Tongue (tissue), 1 donor: ENCODE measurements at regions not wholly inside any gene's neighbourhood (a gene's known extent, or its start where the extent isn't known, plus 50 kb on each side); places are given as distances from the start of the nearest gene placed in this dataset.
A peak's percentile ranks its signal among the peaks of the same experiment; 100 is the strongest.

Source experiments
- DNase-seq: peaks from one replicate; pipeline ENCODE4 v3.0.0-alpha.2; 2015

DNA sequence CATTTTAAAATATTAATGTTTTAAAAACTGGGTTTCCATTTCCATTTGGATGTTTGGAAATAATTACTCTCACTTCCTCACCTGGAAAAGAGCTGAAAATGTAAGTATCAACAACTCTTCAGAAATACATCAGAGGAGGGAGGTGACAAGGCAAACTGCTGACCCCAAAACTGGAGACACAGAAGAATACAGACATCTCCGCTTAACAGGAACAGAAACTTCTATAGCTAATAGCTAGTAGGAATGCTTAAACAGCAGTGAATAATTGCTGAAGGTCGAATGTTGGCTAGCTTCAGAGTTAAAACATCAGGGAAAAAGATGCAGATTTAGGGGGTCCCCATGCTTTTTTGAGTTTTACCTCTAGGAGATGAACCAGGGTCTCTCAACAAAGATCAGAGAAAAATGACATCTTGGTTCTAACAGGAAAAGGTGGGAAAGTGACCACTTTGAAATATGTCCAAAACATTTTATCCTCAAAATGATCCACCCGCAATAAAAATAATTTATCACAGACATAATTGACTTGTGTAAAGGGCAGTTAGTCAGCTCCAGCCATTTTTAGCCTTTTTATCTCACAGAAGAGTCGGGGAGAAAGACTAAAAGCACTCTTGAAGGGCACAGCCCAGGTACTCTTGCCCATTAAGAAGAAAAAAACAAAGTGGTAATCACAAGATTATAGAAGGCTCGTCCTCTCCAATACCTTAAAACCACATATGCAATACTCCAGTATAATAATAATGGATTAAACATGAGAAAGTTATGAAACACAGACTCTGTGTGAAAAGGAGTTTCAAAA lies 1474.9 kb downstream of the EFNA5 start:
- DNase-seq: no peak

- no peak for DNase-seq
Measured at GRCh38 chr5:106189121-106189809, 1481.5 kb downstream of the EFNA5 start.

GRCh38 chr5:106185661-106186081 lies 1485.1 kb downstream of the EFNA5 start:
- DNase-seq: no peak

DNA sequence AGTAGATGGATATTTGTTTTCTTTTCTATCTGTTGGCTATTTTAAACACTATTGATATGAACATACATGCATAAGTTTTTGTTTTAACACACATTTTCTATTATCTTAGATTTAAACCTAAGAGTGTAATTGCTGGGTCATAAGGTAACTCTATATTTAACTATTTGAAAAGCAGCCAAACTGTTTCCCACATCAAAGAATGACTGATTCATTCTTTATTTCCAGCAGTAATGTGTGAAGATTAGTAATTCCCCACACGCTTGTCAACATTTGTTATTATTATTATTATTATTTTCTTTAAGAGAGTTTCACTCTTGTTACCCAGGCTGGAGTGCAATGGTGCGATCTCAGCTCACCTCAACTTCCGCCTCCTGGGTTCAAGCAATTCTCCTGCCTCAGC lies 1495.8 kb downstream of the EFNA5 start:
- no peak for DNase-seq

- DNase-seq: no peak
Measured at GRCh38 chr5:106172681-106173532, 1497.8 kb downstream of the EFNA5 start.

DNA sequence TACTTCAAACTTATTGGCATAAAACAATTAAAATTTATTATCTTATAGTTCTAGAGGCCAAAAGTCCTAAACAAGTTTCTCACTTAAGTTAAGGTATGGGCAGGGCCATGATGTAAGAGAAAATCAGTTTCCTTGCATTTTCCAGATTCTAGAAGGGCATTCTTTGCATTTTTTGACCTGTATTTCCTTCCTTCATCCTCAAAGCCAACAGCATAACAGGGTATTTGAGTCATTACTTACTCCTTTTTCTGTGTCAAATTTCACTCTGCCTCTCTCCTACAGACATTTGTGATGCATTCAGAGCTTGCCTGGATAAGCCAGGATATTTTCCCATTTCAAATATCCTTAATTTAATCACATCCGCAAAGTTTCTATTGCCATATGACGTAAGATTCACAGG lies 1499.0 kb downstream of the EFNA5 start:
- DNase-seq: no peak

DNA sequence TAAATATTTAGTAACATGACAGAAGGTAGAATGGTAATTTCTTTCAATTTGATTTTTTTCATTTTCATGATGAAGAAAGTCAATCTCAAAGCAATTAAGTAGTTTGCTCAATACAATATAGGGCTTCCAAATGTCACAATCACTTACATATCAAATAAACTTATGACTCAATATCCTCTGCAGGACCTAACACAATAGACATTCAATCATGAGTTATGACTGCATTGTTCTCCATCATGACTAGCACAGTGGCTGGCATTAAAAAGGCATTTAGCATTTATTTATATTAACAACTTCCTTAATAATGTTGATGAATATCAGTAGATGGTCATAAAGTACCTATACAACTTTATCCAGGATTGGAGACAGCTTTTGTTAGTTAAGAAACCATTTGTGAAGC lies 1499.6 kb downstream of the EFNA5 start:
- no peak for DNase-seq

DNA sequence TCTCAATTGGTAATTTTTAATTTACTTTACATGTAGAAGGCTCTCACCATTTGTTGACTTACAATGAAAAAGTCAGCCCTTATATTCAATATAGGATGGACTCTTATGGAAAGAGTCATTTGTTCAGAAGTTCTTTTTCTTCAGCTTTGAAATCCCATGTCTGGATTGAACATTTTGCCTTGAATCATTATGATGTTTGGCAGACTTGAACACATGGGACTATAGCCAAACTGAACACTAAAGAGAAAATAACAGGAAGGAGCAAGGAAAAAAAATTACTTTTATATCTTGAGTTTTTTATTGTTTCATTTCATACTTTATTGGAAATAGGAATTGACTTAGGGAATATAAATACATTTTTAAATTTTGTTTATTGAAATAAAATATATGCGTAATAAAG lies 1503.0 kb downstream of the EFNA5 start:
- DNase-seq: peak; percentile 2

DNA sequence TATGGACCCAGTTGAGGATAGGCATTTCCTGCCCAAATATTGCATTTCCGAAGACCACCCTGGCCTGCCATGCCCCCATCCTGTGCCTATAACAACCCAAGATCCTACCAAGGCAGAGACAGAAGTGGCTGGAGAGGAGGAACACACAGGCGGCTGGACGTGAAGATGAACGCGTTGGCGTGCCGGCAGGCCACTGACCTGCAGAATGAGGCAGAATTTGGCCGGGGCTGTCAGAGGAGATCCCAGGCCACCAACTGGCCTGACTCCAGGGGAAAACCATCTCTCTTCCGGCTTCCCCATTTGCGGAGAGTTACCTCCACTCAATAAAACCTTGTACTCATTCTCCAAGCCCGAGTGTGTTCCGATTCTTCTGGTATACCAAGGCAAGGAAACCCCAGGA lies 1507.5 kb downstream of the EFNA5 start:
- no peak for DNase-seq

DNA sequence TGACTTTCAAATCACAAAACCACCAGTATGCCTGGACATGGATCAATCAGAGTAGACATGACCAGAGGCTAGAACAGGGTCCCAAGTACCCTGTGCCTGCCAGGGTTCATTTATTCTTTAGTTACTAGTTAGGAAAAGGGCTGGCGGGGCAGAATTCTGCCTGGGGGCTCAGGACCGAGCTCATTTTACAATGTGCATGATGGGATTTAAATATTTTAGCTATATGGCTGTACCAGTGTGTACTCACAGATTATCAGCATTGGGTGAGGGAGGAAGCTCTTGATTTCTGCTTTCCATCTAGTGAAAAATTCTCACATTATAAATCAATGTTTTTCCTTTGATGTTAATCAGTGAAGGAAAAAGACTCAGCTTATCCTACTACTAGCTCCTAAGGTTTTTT lies 1511.1 kb downstream of the EFNA5 start:
- DNase-seq: no peak

DNA sequence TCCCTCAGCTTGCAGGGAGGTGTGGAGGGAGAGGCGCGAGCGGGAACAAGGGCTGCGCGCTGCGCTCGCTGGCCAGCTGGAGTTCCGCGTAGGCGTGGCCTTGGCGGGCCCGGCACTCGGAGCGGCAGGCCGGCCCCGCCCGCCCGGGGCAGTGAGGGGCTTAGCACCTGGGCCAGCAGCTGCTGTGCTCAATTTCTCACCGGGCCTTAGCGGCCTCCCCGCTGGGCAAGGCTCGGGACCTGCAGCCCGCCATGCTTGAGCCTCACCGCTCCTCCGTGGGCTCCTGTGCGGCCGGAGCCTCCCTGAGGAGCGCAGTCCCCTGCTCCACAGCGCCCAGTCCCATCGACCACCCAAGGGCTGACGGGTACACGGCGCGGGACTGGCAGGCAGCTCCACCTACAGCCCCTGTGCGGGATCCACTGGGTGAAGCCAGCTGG lies 1516.4 kb downstream of the EFNA5 start:
- DNase-seq: no peak

DNA sequence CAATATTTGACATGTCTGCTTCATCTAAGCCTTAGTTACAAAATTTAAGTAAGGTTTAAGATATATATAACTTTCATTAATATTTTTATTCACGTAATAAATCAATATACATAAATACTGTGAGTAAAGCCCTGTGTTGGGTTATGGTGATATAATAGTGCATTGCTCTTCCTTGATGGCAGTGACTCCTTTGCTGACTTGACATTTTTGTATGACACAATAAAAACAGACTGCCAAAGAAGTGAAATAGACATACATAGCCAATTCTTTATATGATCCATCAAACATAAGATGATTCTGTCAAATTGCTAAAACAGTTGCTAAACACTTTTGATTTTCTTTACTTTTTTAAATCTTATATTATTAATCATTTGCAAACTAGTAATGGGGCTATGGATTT lies 1518.2 kb downstream of the EFNA5 start:
- no peak for DNase-seq

DNA sequence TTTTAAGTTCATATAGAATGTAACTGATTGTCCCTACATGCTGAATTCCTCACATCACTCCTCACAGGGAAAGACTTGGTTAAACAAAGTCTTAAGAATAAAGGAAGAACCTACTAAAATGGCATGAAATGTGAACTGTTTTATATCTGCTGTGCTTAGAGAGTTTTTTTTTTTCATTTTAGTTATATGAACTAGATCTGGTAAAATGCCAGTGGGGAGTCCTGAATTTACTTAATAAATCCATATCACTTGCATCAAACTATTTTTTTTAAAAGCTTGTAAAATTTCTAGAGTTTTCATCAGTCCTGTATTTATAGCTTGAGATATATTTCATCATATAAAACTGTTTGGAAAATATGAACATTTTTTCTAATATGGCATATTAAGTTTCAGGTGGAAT lies 1528.6 kb downstream of the EFNA5 start:
- no peak for DNase-seq

- DNase-seq: no peak
Measured at GRCh38 chr5:106140101-106140500, 1530.6 kb downstream of the EFNA5 start.

GRCh38 chr5:106136061-106136460 lies 1534.7 kb downstream of the EFNA5 start:
- DNase-seq: no peak

DNA sequence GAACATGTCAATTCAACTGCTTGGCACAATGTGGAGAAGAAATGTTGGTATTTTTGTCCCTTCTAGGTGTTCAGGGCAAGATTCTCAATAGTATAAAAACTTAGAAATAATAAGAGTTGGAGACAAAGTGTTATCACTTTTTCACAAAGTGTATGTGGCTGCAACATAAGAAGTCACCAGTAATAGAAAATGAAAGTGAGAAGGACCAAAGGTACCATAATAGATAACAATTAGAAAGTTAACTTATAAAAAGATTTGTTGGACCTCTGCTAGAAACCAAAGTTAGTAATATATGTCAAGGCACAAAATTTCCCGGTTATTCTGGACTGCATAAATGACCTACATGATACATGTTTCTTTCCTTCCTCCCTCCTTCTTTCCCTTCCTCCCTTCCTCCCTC lies 1535.3 kb downstream of the EFNA5 start:
- DNase-seq: no peak

- DNase-seq: no peak
Measured at GRCh38 chr5:106134549-106134948, 1536.2 kb downstream of the EFNA5 start.

GRCh38 chr5:106127985-106128384 lies 1542.8 kb downstream of the EFNA5 start:
- no peak for DNase-seq

- DNase-seq: no peak
Measured at GRCh38 chr5:106127341-106127781, 1543.4 kb downstream of the EFNA5 start.

- DNase-seq: no peak
Measured at GRCh38 chr5:106121972-106122605, 1548.6 kb downstream of the EFNA5 start.

DNA sequence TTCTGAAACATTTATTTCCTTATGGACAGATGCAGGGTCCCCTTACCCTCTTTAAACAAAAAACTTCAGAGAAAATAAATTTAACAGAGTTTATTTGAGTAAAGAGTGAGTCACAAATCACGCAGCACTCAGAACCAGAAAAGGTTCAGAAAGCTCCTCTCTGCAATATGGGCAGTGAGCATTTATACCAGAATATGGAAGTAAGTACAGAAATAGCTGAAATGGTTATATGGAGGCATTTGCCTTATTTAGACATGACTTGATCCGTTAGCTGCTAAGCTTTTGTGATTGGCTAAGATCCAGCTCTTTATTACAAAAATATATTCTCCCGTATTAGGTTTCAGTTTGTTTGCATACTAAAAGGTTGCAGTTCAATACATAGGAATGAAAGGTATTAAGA lies 1554.1 kb downstream of the EFNA5 start:
- DNase-seq: no peak

GRCh38 chr5:106113922-106114321 lies 1556.8 kb downstream of the EFNA5 start:
- DNase-seq: no peak
